HL-60 (cell line): ENCODE measurements at regions not wholly inside any gene's neighbourhood (a gene's known extent, or its start where the extent isn't known, plus 50 kb on each side); places are given as distances from the start of the nearest gene placed in this dataset.
"Not testable (repeated sequence)": the region's sequence is repeated elsewhere in the genome, so short reads cannot be mapped to it uniquely, and the experiment has no call there.

ENCODE experiments used
- DNase-seq, 2 experiments: peaks; one replicate each; pipeline ENCODE4 v3.0.0-alpha.2; 2010 to 2020; ENCODE audit warnings: low read depth in 1 of 2, low spot score in 1 of 2
- H3K27ac ChIP-seq: fragments of 250-450 bp; sonication (Bioruptor Pico); replicated peaks from 2 replicates; pipeline ENCODE4 v1.5.1; 2020; ENCODE audit warnings: mild to moderate bottlenecking, moderate library complexity
- H3K27me3 ChIP-seq: fragments of 250-450 bp; sonication (Bioruptor Pico); 2 replicates; pipeline ENCODE4 v1.5.1; 2021; ENCODE audit warnings: mild to moderate bottlenecking, moderate library complexity; ENCODE audit not compliant: insufficient read depth, poor library complexity, severe bottlenecking
- H3K4me3 ChIP-seq: replicated peaks from 2 replicates; pipeline ENCODE4 v1.5.1; 2011; ENCODE audit warnings: mild to moderate bottlenecking, control low read depth, low read length; ENCODE audit not compliant: insufficient read depth
- GABPA ChIP-seq: IDR thresholded peaks from 2 replicates; pipeline ENCODE4 v1.6.1; 2012; ENCODE audit warnings: low read depth
- POLR2AphosphoS5 ChIP-seq: IDR thresholded peaks from 2 replicates; pipeline ENCODE4 v1.6.1; 2012; ENCODE audit warnings: low read depth
- SPI1 ChIP-seq: IDR thresholded peaks from 2 replicates; pipeline ENCODE4 v1.6.1; 2012; ENCODE audit warnings: low read depth, mild to moderate bottlenecking, borderline replicate concordance
- TF ChIP-seq, protein P1 (sequence below): IDR thresholded peaks from one replicate; pipeline ENCODE4 v1.5.1; 2011; ENCODE audit warnings: low read length, control low read depth, inconsistent platforms; ENCODE audit not compliant: insufficient read depth
- TF ChIP-seq, protein P2 (sequence below): IDR thresholded peaks from 2 replicates; pipeline ENCODE4 v1.6.1; 2012; ENCODE audit warnings: low read depth; ENCODE audit not compliant: insufficient replicate concordance

DNA sequence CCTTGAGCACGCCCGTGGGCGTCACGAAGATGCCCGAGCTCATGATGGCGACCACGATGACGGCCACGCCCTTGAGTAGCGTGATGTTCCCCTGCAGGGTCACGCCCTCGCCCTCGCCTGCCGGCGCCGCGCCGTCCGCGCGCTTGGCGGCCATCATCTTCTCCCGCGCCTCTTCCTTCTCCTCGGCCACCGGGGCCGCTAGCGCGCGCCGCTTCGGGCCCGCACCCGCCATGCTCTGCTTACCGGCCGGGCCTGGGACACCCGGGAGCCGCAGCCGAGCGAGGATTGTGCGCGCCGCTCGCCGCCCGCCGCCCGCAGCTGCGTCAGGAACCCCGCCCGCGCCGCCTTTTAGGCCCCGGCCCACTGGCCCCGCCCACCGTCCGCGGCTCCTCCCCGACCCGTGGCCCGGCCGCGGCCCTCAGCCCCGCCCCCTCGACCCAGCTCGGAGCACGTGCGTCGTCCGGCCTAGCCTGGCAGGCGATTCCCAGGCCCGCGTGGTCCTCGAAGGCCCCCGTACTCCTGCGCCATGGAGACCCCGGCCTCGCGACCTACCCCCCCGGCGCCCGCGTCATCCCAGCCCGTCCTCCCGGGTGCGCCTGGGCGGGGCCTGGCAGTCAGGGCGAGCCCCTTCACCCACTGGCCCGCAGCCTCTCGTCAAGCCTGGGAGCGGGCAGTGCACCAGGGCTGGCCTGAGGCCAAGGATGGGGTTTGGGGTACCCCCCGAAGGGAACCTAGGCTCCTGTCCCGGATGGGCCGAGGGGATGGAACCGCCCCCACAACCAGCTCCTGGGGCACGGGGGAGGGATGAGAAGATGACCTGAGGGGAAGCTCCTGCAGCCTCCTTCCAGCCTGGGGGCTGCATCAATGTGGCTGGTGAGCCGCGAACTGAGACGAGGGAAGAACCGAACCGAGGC lies 79.0 kb upstream of the METTL9 start:
- TF ChIP-seq POLR2AphosphoS5, result peak; percentile 45; the same call in 1 of the 2 replicates
- Histone ChIP-seq H3K27ac (peak overlapping the region; percentile 99), H3K4me3 (peak overlapping the region; percentile 57)
- not testable (repeated sequence) for H3K27me3 ChIP-seq
- DNase-seq, result peak; percentile 90 to 94

DNA sequence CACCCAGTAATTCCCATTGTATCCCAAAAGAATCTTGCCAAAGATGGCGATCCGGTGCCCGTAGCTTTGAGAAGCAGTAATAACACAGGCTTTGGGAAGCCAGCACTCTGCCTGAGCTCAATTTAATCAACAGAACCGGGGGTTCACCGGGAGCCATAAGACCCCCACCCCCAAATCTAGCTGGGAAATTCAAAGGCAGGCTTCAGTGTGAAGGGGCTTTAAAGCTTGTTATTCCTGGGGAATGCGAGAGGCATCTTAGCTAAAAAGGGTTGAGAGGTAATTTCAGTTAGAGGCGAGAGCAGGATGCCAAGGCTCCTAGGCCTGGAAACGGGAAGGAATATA lies 78.4 kb upstream of the METTL9 start:
- not testable (repeated sequence) for H3K27me3 ChIP-seq, H3K4me3 ChIP-seq, DNase-seq, H3K27ac ChIP-seq

GRCh38 chr16:21521390-21522143 lies 77.8 kb upstream of the METTL9 start:
- H3K27ac ChIP-seq, H3K4me3 ChIP-seq, H3K27me3 ChIP-seq, DNase-seq: not testable (repeated sequence)

DNA sequence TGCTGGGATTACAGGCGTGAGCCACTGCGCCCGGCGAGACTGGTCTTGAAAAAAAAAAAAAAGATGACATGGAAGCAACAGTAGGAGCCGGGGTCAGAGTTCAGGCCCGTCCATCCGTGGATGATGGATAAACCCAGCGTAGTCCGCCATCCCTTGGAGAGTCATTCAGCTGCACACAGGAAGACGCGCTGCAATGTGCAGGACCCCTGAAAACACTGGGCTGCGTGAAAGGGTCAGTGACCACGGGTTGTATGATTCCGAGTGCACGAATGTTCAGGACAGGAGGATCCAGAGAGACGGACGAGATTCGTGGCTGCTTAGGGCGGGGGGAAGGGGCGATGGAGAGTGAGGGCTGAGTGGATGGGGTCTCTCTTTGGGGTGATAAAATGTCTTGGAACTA lies 76.5 kb upstream of the METTL9 start:
- not testable (repeated sequence) for DNase-seq, H3K27me3 ChIP-seq, H3K27ac ChIP-seq, H3K4me3 ChIP-seq

- Histone ChIP-seq H3K27ac (no peak overlapping the region), H3K27me3 (no peaks in the 10 kb centered on the region), H3K4me3 (no peak overlapping the region)
- DNase-seq, result no peak
- TF ChIP-seq, protein P1, sequence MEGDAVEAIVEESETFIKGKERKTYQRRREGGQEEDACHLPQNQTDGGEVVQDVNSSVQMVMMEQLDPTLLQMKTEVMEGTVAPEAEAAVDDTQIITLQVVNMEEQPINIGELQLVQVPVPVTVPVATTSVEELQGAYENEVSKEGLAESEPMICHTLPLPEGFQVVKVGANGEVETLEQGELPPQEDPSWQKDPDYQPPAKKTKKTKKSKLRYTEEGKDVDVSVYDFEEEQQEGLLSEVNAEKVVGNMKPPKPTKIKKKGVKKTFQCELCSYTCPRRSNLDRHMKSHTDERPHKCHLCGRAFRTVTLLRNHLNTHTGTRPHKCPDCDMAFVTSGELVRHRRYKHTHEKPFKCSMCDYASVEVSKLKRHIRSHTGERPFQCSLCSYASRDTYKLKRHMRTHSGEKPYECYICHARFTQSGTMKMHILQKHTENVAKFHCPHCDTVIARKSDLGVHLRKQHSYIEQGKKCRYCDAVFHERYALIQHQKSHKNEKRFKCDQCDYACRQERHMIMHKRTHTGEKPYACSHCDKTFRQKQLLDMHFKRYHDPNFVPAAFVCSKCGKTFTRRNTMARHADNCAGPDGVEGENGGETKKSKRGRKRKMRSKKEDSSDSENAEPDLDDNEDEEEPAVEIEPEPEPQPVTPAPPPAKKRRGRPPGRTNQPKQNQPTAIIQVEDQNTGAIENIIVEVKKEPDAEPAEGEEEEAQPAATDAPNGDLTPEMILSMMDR, result no peak
- TF ChIP-seq, protein P2, sequence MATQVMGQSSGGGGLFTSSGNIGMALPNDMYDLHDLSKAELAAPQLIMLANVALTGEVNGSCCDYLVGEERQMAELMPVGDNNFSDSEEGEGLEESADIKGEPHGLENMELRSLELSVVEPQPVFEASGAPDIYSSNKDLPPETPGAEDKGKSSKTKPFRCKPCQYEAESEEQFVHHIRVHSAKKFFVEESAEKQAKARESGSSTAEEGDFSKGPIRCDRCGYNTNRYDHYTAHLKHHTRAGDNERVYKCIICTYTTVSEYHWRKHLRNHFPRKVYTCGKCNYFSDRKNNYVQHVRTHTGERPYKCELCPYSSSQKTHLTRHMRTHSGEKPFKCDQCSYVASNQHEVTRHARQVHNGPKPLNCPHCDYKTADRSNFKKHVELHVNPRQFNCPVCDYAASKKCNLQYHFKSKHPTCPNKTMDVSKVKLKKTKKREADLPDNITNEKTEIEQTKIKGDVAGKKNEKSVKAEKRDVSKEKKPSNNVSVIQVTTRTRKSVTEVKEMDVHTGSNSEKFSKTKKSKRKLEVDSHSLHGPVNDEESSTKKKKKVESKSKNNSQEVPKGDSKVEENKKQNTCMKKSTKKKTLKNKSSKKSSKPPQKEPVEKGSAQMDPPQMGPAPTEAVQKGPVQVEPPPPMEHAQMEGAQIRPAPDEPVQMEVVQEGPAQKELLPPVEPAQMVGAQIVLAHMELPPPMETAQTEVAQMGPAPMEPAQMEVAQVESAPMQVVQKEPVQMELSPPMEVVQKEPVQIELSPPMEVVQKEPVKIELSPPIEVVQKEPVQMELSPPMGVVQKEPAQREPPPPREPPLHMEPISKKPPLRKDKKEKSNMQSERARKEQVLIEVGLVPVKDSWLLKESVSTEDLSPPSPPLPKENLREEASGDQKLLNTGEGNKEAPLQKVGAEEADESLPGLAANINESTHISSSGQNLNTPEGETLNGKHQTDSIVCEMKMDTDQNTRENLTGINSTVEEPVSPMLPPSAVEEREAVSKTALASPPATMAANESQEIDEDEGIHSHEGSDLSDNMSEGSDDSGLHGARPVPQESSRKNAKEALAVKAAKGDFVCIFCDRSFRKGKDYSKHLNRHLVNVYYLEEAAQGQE, result no peak
- TF ChIP-seq POLR2AphosphoS5 (no peak), SPI1 (no peak), GABPA (no peak)
These were observed 75.8 kb upstream of the METTL9 start for GRCh38 chr16:21523411-21524067.

GRCh38 chr16:21524068-21524751 lies 75.2 kb upstream of the METTL9 start:
- Histone ChIP-seq H3K4me3 (no peak overlapping the region), H3K27me3 (no peaks in the 10 kb centered on the region), H3K27ac (no peak overlapping the region)
- no peak for TF ChIP-seq GABPA
- TF ChIP-seq POLR2AphosphoS5, result no peak
- no peak for DNase-seq

- H3K4me3 ChIP-seq, H3K27me3 ChIP-seq, H3K27ac ChIP-seq, DNase-seq: not testable (repeated sequence)
These were observed 74.7 kb upstream of the METTL9 start for GRCh38 chr16:21524752-21525028.
